Fibroblast of lung (primary cell): ENCODE measurements at regions not wholly inside any gene's neighbourhood (a gene's known extent, or its start where the extent isn't known, plus 50 kb on each side); places are given as distances from the start of the nearest gene placed in this dataset.

ENCODE experiments used
- CTCF ChIP-seq, 2 donors: IDR thresholded peaks in 1 of 2; conservative IDR thresholded peaks in 1 of 2; 1 replicate in 1 of 2; 2 replicates in 1 of 2; pipeline ENCODE4 v1.5.1; 2011 to 2012; ENCODE audit warnings: low read length in 2 of 2, control low read depth in 1 of 2, inconsistent platforms in 1 of 2, low read depth in 1 of 2, mild to moderate bottlenecking in 1 of 2
- EZH2 ChIP-seq: IDR thresholded peaks from 2 replicates; pipeline ENCODE4 v1.5.1; 2012; ENCODE audit warnings: low read length, control low read depth, mild to moderate bottlenecking; ENCODE audit errors: missing control alignments

- TF ChIP-seq CTCF (conservative IDR thresholded peaks at IDR 0.05 in 1 of 2, IDR thresholded peaks at IDR 0.05 in 1 of 2; ENCODE audit: low read depth in 1 of 2, low read length in 2 of 2) (no peak), EZH2 (no peak)
These were observed 104.7 kb upstream of the GPM6A start for GRCh38 chr4:175916626-175917351.
